HG03064 (cell line): ENCODE measurements at regions not wholly inside any gene's neighbourhood (a gene's known extent, or its start where the extent isn't known, plus 50 kb on each side); places are given as distances from the start of the nearest gene placed in this dataset.

Source experiments
- ATAC-seq: cut with Tn5 transposase; IDR thresholded peaks from one replicate; pipeline ENCODE4 v1.9.1; 2021; ENCODE audit warnings: low read depth; ENCODE audit not compliant: unreplicated experiment

- ATAC-seq: no peak
Observed at GRCh38 chr1:187853505-187853904, 1024.8 kb downstream of the PLA2G4A start.

- ATAC-seq: no peak
Observed at GRCh38 chr1:187854457-187854856, 1025.7 kb downstream of the PLA2G4A start.

- no peak for ATAC-seq
Observed at GRCh38 chr1:187862506-187862905, 1033.8 kb downstream of the PLA2G4A start.

GRCh38 chr1:187870552-187870951 is 1041.8 kb downstream of the PLA2G4A start:
- no peak for ATAC-seq

GRCh38 chr1:187871177-187871845 is 1042.6 kb downstream of the PLA2G4A start:
- ATAC-seq: no peak

- ATAC-seq: no peak
Observed at GRCh38 chr1:187872550-187872949, 1043.8 kb downstream of the PLA2G4A start.

- ATAC-seq: no peak
Observed at GRCh38 chr1:187873126-187873525, 1044.4 kb downstream of the PLA2G4A start.

GRCh38 chr1:187876775-187877174 is 1048.0 kb downstream of the PLA2G4A start:
- ATAC-seq: no peak

GRCh38 chr1:187877220-187877619 is 1048.5 kb downstream of the PLA2G4A start:
- no peak for ATAC-seq

- no peak for ATAC-seq
Observed at GRCh38 chr1:187878883-187879282, 1050.1 kb downstream of the PLA2G4A start.

GRCh38 chr1:187883356-187883755 is 1054.6 kb downstream of the PLA2G4A start:
- no peak for ATAC-seq

GRCh38 chr1:187891993-187892682 is 1063.4 kb downstream of the PLA2G4A start:
- no peak for ATAC-seq

- ATAC-seq: no peak
Observed at GRCh38 chr1:187892683-187893039, 1063.9 kb downstream of the PLA2G4A start.

GRCh38 chr1:187893471-187893870 is 1064.7 kb downstream of the PLA2G4A start:
- no peak for ATAC-seq

GRCh38 chr1:187894349-187894748 is 1065.6 kb downstream of the PLA2G4A start:
- ATAC-seq: no peak

- no peak for ATAC-seq
Observed at GRCh38 chr1:187903223-187903622, 1074.5 kb downstream of the PLA2G4A start.

GRCh38 chr1:187909382-187909781 is 1080.6 kb downstream of the PLA2G4A start:
- no peak for ATAC-seq

GRCh38 chr1:187911820-187912219 is 1083.1 kb downstream of the PLA2G4A start:
- ATAC-seq: no peak

- ATAC-seq: no peak
Observed at GRCh38 chr1:187920976-187921375, 1092.2 kb downstream of the PLA2G4A start.

GRCh38 chr1:187921426-187921825 is 1092.7 kb downstream of the PLA2G4A start:
- no peak for ATAC-seq

GRCh38 chr1:187922255-187922654 is 1093.5 kb downstream of the PLA2G4A start:
- no peak for ATAC-seq

- no peak for ATAC-seq
Observed at GRCh38 chr1:187924252-187924651, 1095.5 kb downstream of the PLA2G4A start.
